Tibial nerve (tissue), 3 donors: ENCODE measurements at regions not wholly inside any gene's neighbourhood (a gene's known extent, or its start where the extent isn't known, plus 50 kb on each side); places are given as distances from the start of the nearest gene placed in this dataset.

ENCODE experiments used
- POLR2A ChIP-seq, 2 donors: fragments of 450-650 bp; IDR thresholded peaks; one replicate each; pipeline ENCODE4 v1.6.1; 2017; ENCODE audit warnings: antibody characterized with exemption in 2 of 2, mild to moderate bottlenecking in 2 of 2, moderate library complexity in 2 of 2
- TF ChIP-seq, protein P1 (sequence below), 5 experiments: fragments of 200-600 bp in 3 of 5; fragments of 450-650 bp in 2 of 5; sonication (generic) in 3 of 5; IDR thresholded peaks; one replicate each; pipeline ENCODE4 v1.5.1; 2016 to 2019; ENCODE audit warnings: antibody characterized with exemption in 5 of 5, mild to moderate bottlenecking in 3 of 5, moderate library complexity in 2 of 5

- no peak for TF ChIP-seq POLR2A (IDR thresholded peaks at IDR 0.05)
- TF ChIP-seq, protein P1, sequence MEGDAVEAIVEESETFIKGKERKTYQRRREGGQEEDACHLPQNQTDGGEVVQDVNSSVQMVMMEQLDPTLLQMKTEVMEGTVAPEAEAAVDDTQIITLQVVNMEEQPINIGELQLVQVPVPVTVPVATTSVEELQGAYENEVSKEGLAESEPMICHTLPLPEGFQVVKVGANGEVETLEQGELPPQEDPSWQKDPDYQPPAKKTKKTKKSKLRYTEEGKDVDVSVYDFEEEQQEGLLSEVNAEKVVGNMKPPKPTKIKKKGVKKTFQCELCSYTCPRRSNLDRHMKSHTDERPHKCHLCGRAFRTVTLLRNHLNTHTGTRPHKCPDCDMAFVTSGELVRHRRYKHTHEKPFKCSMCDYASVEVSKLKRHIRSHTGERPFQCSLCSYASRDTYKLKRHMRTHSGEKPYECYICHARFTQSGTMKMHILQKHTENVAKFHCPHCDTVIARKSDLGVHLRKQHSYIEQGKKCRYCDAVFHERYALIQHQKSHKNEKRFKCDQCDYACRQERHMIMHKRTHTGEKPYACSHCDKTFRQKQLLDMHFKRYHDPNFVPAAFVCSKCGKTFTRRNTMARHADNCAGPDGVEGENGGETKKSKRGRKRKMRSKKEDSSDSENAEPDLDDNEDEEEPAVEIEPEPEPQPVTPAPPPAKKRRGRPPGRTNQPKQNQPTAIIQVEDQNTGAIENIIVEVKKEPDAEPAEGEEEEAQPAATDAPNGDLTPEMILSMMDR (IDR thresholded peaks at IDR 0.05), result no peak
Observed at GRCh38 chr2:4883375-4883774, 808.8 kb upstream of the SOX11 start.
